Loucy (cell line): ENCODE measurements at regions not wholly inside any gene's neighbourhood (a gene's known extent, or its start where the extent isn't known, plus 50 kb on each side); places are given as distances from the start of the nearest gene placed in this dataset.

ENCODE experiments used
- H2AFZ ChIP-seq: fragments of 200-600 bp; sonication (generic); 2 replicates; pipeline ENCODE4 v1.6.0; 2016; ENCODE audit warnings: antibody characterized with exemption, mild to moderate bottlenecking, low read length, moderate library complexity
- H3F3A ChIP-seq: fragments of 200-600 bp; 2 replicates; pipeline ENCODE4 v1.6.0; 2016; ENCODE audit warnings: antibody characterized with exemption, low read depth, mild to moderate bottlenecking
- H3K27me3 ChIP-seq: fragments of 200-600 bp; sonication (generic); 2 replicates; pipeline ENCODE4 v1.6.1; 2014; ENCODE audit warnings: low read length, mild to moderate bottlenecking; ENCODE audit not compliant: insufficient read depth, poor library complexity, severe bottlenecking
- H3K36me3 ChIP-seq: fragments of 200-600 bp; sonication (generic); 2 replicates; pipeline ENCODE4 v1.6.1; 2016; ENCODE audit warnings: low read length; ENCODE audit not compliant: insufficient read depth
- H3K4me1 ChIP-seq: fragments of 200-600 bp; sonication (generic); 2 replicates; pipeline ENCODE4 v1.5.1; 2014; ENCODE audit warnings: low read length, mild to moderate bottlenecking; ENCODE audit not compliant: insufficient read depth, poor library complexity, severe bottlenecking
- H3K4me2 ChIP-seq: fragments of 200-600 bp; sonication (generic); 2 replicates; pipeline ENCODE4 v1.6.0; 2014; ENCODE audit warnings: antibody characterized with exemption, low read length, low read depth, mild to moderate bottlenecking; ENCODE audit not compliant: poor library complexity, severe bottlenecking
- H3K4me3 ChIP-seq: fragments of 200-600 bp; sonication (generic); 2 replicates; pipeline ENCODE4 v1.5.1; 2014; ENCODE audit warnings: low read length, mild to moderate bottlenecking, mixed read lengths; ENCODE audit not compliant: poor library complexity, severe bottlenecking
- H3K79me2 ChIP-seq: fragments of 200-600 bp; sonication (generic); 2 replicates; pipeline ENCODE4 v1.6.1; 2014; ENCODE audit warnings: low read length; ENCODE audit not compliant: insufficient read depth
- H3K9ac ChIP-seq: fragments of 200-600 bp; sonication (generic); 2 replicates; pipeline ENCODE4 v1.6.0; 2014; ENCODE audit warnings: mild to moderate bottlenecking, low read depth, low read length, moderate library complexity; ENCODE audit not compliant: poor library complexity, severe bottlenecking
- H3K9me2 ChIP-seq: fragments of 200-600 bp; sonication (generic); replicated peaks from 2 replicates; pipeline ENCODE4 v1.6.1; 2016; ENCODE audit warnings: low read depth, low read length, mixed read lengths
- H3K9me3 ChIP-seq: fragments of 200-600 bp; sonication (generic); 2 replicates; pipeline ENCODE4 v1.6.1; 2014; ENCODE audit warnings: mild to moderate bottlenecking, antibody characterized with exemption, low read length, low read depth; ENCODE audit not compliant: insufficient read depth
- H4K20me1 ChIP-seq: fragments of 200-600 bp; sonication (generic); 2 replicates; pipeline ENCODE4 v1.6.0; 2014; ENCODE audit warnings: antibody characterized with exemption, low read length, mild to moderate bottlenecking; ENCODE audit not compliant: insufficient read depth, poor library complexity, severe bottlenecking
- CTCF ChIP-seq: fragments of 200-600 bp; sonication (generic); conservative IDR thresholded peaks from 2 replicates; pipeline ENCODE4 v1.5.1; 2014; ENCODE audit warnings: mild to moderate bottlenecking, antibody characterized with exemption, low read length
- EZH2phosphoT487 ChIP-seq: fragments of 200-600 bp; IDR thresholded peaks from 2 replicates; pipeline ENCODE4 v1.6.1; 2018; ENCODE audit warnings: antibody characterized with exemption, mild to moderate bottlenecking, moderate library complexity, borderline replicate concordance

GRCh38 chrX:65811558-65812228 is 144.2 kb downstream of the MSN start:
- Histone ChIP-seq H3K9me2 (no peaks in the 10 kb centered on the region), H3K4me3 (no peak overlapping the region), H4K20me1 (no peaks in the 10 kb centered on the region), H3K79me2 (no peaks in the 10 kb centered on the region), H3F3A (no peaks in the 10 kb centered on the region), H3K4me1 (no peaks in the 10 kb centered on the region), H2AFZ (no peak overlapping the region), H3K27me3 (no peaks in the 10 kb centered on the region), H3K9me3 (no peaks in the 10 kb centered on the region; the same call in 1 of the 2 replicates), H3K9ac (no peak overlapping the region), H3K36me3 (no peaks in the 10 kb centered on the region), H3K4me2 (no peak overlapping the region)
- no peak for TF ChIP-seq EZH2phosphoT487
- TF ChIP-seq CTCF: no peak
